ENCODE measurements at regions not wholly inside any gene's neighbourhood (a gene's known extent, or its start where the extent isn't known, plus 50 kb on each side); places are given as distances from the start of the nearest gene placed in this dataset.

GRCh38 chr3:167001374-167001773 lies 378.7 kb downstream of the ZBBX start:
- no peak for TF ChIP-seq CHD4 (IDR thresholded peaks at IDR 0.05; ENCODE audit: borderline replicate concordance)
- TF ChIP-seq ELK1 (IDR thresholded peaks at IDR 0.05; ENCODE audit: low read depth, low read length) = no peak
- TF ChIP-seq POLR2A (IDR thresholded peaks at IDR 0.05; ENCODE audit: low read length) = no peak
- no peak for TF ChIP-seq CTCF (IDR thresholded peaks at IDR 0.05)
- no peak for TF ChIP-seq BCL3 (IDR thresholded peaks at IDR 0.05)
- no peak for TF ChIP-seq BHLHE40 (IDR thresholded peaks at IDR 0.05; ENCODE audit: low read depth, low read length)
- TF ChIP-seq CHD2 (IDR thresholded peaks at IDR 0.05; ENCODE audit: low read length, partially characterized antibody) = no peak
- no peak for TF ChIP-seq NR3C1 (IDR thresholded peaks at IDR 0.05)
- no peak for TF ChIP-seq HOXA7 (CRISPR knock-in tag; IDR thresholded peaks at IDR 0.05)
- TF ChIP-seq RCOR1 (IDR thresholded peaks at IDR 0.05; ENCODE audit: low read depth, low read length) = no peak
